ENCODE measurements at regions not wholly inside any gene's neighbourhood (a gene's known extent, or its start where the extent isn't known, plus 50 kb on each side); places are given as distances from the start of the nearest gene placed in this dataset.
A peak's percentile ranks its signal among the peaks of the same experiment; 100 is the strongest.
"Not testable (repeated sequence)": the region's sequence is repeated elsewhere in the genome, so short reads cannot be mapped to it uniquely, and the experiment has no call there.

DNA sequence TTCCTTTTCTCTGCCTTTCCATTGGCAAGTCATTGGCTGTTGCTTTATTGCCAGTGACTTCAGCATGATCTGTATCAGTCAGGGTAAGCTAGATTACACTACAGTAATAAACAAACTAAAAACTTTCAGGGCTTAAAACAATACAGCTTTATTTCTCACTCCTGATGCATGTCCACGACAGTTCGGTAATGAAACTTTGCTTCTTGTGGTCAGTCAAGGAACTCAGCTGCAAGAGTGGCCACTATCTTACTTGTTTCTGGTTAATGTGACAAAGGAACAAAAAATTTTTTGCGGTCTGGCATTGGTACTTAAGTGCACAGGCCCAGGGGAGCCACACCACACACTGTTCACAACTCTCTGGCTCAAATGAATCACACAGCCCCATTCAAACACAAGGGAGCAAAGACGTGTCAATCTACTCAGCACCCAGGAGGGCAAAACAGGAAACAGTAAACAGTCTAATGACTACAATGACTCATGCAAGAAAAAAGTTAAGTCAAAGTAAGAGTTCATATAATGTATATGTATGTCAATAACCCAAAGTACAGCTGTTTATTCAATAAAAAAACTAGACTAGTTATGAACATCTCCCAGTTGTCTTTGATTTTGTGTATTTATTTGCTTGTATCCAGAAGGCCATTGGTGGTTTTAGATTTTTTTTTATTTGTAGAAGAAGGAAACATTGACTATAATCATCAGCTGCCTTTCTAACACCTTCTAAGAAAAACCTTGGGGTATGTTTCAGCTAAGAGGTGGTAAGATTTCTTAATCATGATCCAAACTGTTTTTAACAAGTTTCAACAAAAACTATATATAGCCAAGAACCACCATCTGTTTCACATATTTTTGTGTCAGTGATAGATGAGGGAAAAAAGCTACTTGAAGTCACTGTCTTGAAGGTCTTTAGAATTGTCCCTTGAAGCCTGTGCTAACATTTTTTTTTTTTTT lies 134.4 kb upstream of the FAM3C start:
- peak in 1 of 2 donors; percentile 20 for DNase-seq (ENCODE audit: low read depth in 1 of 2, low spot score in 1 of 2)

DNA sequence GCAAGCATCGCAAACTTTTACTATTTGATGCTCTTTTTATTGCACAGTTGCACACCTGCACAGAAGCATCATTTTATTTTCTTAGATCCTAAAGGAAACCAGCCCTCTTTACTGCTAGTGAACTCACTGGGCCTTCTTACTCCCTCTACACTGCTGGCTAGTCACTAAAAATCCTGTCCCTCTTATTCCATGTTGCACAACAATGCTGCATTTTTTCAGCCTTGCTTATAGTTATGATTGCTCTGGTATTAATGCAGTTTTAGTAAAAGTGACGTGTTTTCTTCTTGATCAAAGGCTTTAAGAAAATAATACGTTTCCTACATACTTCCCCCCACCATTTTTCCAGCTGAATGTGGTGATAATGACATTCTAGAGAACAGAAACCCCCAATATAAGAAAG lies 132.9 kb upstream of the FAM3C start:
- DNase-seq (ENCODE audit: low read depth in 1 of 2, low spot score in 1 of 2) = no peak

DNA sequence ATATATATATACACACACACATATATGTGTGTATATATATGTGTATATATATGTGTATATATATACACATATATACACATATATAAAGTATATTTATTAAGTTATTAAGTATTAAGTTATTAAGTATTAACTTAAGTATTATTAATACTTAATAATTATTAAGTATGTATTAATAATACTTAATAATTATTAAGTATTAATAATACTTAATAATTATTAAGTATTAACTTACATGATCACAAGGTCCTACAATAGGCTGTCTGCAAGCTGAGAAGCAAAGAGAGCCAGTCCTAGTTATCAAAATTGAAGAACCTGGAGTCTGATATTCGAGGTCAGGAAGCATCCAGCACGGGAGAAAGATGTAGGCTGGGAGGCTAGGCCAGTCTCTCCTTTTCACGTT lies 130.1 kb upstream of the FAM3C start:
- DNase-seq (ENCODE audit: low read depth in 1 of 2, low spot score in 1 of 2) = not testable (repeated sequence)

DNA sequence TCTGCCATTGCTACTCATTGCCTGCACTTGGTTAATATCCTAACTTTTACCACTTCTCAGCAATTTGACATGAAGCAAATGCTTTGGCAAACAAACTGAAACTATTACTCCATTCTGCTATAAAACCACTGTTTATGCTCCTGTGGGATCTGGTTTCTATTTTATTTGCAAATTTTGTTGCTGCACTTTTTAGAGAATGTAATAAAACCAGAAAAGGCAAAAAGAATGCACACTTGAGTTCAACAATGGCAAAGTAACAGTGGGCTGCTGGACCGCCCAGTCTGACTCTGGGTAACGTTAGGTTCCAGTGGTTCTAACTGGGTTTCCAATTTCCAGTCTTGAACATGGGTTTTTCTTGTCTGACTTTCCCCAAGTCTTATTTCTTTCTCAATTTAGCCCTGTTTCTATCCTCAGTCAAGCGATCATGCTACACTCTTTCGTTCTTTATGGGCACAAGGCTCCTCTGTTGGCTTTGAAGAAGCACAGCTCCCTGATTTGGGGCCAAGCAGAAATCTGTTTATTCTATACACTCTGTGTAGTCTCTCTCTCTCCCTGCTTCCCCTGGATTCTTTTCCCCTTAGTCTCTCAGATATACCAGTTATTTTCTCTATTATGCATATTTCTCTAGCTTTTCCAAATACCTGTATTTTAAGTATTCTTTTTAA lies 129.2 kb upstream of the FAM3C start:
- DNase-seq (ENCODE audit: low read depth in 1 of 2, low spot score in 1 of 2) = no peak

DNA sequence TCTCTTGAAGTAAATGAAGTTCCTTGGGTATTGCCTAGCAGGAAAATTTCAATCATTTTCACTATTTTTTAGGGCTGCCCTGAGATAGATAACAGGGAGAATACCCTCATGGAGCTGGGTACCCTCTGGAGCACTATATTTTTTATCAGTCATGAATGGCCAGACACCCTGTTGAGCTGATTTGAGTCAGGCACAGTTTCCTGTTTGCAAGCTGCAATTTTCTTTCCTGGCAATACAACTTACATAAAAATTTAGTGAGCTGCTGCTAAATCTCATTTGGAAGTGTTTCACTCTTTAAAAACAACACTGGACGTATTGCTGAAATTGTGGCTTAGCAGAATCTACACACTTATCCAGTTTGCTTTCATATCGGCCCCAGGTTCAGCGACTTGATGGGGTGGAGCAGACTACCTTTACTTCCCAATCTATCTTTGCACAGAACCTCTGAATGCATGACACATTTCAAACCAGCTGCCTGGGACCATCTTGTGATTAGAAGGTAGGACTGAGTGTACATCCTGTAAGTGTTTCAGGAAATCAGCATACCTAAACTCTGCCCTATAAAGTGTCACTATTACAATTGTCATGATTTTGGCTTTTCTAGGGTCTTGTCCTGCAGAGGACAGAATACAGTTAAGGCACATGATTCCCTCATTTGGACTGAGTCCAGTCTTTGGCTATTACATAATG lies 125.7 kb upstream of the FAM3C start:
- DNase-seq (ENCODE audit: low read depth in 1 of 2, low spot score in 1 of 2) = no peak

DNA sequence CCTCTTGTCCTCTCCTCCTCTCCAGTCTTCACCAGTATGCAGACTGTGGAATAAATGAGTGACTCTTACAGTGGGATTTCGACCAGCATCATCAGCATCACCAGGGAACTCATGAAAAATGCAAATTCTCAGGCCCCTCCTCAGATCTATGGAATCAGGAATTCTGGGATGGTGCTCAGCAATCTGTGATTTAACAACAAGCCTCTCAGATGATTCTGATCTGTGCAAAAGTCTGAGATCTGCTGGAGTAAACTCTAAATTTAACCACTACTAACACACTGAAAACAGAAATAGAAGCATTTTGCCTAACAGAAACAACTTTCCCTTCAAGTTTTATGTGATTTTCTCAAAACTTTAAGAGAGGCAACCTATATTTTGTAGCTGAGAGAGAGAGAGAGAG lies 124.8 kb upstream of the FAM3C start:
- no peak for DNase-seq (ENCODE audit: low read depth in 1 of 2, low spot score in 1 of 2)

DNA sequence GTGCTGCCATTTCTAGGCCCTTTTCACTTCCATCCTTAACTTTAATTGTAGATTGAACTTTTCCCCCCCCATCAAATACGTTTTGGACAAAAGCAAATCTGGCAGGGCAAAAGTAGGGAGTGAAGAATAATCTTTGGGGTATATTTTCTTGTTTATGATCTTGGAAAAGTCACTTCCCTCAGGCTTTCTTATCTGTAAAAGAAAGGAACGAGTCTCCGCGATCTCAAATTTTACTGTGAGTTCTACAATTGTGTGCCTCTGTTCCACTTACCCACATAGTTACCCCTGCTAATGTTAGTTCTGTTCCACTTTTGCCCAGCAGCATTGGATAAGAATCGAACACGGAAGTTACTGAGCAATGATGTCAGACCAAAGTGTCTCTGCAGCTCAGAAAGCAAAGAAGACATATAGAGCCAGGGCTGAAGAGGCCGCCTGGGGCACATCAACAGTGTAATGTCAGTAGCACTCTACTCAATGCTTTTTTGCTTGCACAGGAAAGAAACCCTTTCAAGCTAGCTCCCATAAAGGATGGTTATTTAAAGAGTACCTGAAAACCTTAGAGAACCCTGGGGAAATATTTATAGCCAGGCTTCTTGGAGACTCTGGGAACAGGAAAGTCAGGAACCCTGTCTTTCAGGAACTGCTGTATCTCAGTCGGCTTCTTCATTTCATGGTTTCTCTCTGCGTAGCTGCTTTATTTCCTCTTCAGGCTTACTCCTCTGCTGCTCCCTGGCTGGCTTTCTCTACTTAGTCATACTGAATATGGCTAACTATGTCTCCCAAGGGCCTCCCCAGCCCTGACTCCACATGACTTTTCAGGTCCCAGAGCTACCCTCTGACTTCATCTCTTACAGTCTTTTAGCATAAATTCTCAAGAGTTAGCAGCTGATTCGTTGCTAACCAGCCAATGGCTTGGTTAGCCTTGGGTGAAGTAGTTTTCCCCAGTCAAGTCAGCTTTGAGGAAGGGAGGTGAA lies 123.7 kb upstream of the FAM3C start:
- no peak for DNase-seq (ENCODE audit: low read depth in 1 of 2, low spot score in 1 of 2)

DNA sequence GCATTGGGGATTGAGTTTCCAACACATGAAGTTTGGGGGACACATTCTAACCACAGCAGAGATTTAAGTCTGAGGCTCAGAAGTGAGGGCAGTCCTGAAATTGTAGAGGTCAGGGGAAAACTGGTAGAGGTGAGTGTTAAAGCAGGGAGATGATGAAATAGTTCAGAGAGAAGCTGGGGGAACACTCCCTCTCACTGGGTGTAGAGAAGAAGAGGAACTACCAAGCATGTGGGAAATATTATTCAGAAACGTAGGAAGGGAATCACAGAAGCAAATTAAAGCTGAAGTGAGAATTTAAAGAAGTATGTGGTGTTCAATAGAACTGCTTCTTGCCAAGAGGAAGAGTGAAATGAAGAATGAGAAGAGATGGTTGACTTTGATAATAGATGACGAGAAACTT lies 121.5 kb upstream of the FAM3C start:
- DNase-seq (ENCODE audit: low read depth in 1 of 2, low spot score in 1 of 2) = no peak

DNA sequence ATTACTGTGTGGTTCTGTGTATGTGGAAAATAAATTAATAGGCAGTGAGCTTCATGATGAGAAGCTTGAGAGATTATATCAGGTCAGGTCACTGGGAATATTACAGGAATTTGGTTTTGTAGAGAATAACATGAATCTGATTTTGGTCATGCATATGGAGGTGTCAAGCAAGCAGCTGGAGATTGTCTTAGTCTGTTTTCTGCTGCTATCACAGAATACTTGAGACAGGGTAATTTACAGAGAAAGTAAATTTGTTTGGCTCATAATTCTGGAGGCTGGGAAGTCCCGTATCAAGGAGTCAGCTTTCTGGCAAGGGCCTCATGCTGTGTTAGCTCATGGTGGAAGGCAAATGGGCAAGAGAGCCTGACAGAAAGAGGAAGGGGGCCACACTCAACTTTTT lies 120.7 kb upstream of the FAM3C start:
- no peak for DNase-seq (ENCODE audit: low read depth in 1 of 2, low spot score in 1 of 2)

DNA sequence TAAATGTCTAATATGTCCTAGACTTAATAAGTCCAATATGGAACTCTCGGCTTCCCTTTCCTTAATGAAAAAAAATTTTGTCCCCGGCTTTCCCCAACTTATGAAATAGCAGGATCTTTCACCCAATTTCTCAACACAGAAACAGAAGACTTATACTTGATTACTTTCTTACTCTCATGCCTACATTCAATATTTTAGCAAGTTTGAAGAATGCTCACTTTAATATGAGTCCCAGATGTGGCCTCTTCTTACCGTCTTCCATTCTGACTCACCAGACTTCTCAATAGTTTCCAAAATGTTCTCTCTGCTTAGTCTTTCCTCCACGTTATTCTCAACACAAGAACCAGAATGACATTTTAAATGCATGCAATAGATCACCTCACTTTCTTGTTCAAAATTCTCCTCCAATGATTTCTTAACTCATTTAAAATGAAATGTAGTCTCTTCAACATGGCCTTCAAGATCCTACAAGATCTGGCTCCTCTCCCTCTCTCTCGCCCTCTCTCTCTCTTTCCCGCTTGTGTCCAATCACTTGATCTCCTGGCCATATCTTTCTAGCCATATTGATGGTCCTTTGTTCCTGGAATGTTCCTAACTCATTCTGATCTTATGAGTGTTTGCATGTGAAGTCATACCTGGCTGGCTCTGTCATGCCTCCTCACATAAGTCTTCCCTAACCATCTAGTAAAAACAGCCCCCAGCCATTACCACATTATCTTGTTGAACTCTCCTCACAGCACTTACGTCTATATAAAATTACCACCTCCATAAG lies 119.7 kb upstream of the FAM3C start:
- DNase-seq (ENCODE audit: low read depth in 1 of 2, low spot score in 1 of 2) = no peak

DNA sequence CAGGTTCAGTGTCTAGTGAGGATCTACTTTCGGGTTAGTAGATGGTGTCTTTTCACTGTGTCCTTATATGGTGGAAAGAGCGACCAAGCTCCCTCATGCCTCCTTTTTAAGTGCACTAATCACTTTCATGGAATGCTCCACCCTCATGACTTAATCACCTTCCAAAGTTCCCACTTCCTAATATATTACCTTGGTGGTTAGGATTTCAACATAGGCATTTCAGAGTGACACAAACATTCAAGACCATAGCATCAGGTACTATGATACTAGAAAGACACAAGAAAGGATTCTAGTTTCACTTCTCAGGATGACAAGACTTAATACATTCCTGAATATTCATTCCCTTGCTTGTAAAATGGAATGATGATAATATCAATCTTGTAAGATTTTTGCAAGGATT lies 119.1 kb upstream of the FAM3C start:
- DNase-seq (ENCODE audit: low read depth in 1 of 2, low spot score in 1 of 2) = no peak

DNA sequence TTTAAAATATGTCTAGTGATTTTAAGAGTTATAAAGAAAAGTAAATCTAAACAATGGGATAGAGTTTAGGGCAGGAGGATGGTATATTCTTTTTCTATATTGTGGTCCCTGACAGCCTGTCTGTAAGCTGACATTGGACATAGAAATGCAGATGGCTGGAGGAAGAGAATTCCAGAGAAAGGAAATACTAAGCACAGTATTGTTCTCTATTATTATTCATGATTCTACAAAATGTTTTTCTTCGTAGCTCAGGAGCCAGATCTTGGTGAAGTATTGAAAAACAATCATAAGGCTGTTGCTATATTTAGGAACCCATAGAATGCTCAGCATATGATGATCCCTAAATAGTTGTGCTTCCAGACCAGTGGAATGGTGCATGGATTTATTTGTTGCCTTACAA lies 117.0 kb upstream of the FAM3C start:
- DNase-seq (ENCODE audit: low read depth in 1 of 2, low spot score in 1 of 2) = no peak

DNA sequence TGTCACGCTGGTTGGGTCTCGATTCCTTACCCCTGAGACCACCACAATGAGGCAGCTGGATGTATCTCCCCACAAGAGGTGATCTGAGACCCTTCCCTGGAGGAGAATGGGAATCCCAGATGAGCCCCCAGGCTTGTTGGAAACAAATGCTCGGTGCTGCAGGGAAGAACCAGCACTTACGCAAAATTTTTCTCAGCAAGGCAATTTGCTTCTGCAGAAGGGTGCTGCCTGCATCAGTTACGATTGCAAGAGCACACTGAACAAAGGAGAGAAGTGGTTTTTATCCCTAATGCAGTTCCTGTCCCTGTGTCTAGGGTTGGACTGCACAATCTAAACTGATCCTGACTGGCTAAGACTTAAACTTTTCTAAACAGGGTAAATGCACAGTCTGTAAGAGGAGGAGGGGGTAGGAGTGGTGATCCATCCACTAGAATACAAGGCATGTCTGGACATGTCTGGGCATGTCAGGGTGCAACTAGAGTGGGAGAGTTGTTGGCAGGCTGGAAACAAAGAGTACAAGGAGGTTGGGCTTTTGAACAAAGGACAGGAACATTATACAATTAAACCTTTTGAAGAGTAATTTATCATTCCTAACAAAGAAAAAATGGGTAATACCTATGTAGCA lies 114.9 kb upstream of the FAM3C start:
- no peak for DNase-seq (ENCODE audit: low read depth in 1 of 2, low spot score in 1 of 2)

DNA sequence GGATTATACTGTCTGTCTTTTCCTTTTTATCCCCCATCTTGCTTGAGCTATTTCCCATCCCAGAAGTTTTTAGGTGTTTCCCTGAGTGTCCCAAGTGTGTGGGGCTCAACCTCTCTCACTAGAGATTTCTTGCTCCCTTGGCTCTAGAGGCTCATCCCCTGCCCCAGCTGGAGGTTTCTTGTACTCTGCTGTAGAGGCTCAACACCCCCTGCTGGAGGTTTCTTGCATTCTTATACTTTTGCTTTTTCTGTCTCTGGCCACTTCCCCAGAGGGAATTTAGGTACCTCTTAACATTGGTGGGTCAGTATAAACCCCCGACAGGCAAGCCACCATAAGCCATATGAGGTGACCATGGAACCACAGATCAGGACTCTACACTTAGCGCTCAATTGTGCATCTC lies 114.2 kb upstream of the FAM3C start:
- no peak for DNase-seq (ENCODE audit: low read depth in 1 of 2, low spot score in 1 of 2)

DNA sequence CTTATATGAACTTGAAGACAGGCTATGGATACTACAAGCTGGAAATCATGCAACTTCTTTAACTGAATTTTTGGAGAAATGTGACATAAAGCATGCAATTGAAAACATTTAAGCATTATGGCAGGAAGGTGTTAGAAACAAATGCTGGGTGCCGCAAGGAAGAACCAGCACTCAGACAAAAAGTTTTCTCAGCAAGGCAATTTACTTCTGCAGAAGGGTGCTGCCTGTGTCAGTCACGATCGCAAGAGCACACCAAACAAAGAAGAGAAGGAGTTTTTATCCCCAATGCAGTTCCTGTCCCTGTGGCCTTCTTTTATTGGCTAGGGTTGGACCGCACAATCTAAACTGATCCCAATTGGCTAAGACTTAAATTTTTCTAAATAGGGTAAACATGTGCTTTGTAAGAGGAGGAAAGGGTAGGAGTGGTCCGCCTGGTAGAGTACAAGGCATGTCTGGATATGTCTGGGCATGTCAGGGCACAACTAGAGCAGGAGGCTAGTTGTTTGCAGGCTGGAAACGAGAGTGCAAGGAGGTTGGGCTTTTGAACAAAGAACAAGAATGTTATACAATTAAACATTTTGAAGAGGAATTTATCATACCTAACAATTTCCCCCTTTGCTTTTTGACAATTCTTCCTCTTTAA lies 109.6 kb upstream of the FAM3C start:
- no peak for DNase-seq (ENCODE audit: low read depth in 1 of 2, low spot score in 1 of 2)

DNA sequence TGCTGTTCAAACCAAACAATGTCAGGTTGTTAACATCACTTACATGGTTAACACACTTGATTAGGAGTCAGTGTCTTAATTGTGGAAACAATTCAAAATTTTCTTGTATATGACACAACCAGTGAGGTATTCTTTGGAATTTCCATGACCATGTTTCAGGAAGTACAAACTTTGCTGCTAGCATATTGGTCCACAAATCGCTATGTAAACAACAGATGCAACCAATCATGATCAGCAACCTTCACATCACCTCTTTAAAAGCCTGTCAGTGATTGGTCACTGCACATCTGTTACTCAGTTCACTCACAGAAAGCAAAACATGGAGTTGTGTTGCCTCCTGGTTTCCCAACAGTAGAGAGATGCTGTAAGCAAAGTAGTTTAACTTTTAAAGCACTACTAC lies 108.9 kb upstream of the FAM3C start:
- DNase-seq (ENCODE audit: low read depth in 1 of 2, low spot score in 1 of 2) = no peak

DNA sequence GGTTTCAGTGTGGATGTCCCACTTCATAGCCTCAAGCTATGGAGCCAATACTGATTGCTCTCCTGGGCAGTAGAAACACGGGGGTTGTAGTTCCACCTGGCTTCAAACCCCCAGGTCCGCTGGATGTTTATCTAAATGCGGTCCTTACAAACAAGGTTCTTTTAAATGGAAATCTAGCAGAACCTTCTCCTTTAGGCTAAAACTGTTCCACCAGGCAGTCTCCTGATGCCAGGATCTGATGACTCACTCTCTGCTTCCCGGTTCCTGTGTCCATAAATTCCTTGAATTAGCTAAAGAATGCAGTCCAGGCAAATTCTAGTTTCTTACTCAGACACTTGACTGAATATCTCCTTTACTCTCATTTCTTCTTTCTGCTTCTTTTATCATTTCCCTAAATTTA lies 108.4 kb upstream of the FAM3C start:
- DNase-seq (ENCODE audit: low read depth in 1 of 2, low spot score in 1 of 2) = no peak

DNA sequence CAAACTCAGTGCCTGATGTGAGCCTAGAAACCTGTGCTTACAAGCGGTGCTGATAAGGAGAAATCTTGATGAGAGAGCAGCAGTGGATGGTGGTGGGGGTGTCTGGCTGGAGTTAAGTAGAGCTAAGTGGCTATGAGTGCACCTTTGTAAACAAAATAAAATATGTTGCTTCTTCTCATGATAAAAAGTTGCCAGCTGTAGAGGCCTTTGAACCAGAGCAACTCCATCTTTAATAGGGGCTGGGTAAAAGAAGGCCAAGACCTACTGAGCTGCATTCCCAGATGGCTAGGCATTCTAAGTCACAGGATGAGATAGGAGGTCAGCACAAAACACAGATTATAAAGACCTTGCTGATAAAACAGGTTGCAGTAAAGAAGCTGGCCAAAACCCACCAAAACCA lies 107.6 kb upstream of the FAM3C start:
- DNase-seq (ENCODE audit: low read depth in 1 of 2, low spot score in 1 of 2) = no peak

DNA sequence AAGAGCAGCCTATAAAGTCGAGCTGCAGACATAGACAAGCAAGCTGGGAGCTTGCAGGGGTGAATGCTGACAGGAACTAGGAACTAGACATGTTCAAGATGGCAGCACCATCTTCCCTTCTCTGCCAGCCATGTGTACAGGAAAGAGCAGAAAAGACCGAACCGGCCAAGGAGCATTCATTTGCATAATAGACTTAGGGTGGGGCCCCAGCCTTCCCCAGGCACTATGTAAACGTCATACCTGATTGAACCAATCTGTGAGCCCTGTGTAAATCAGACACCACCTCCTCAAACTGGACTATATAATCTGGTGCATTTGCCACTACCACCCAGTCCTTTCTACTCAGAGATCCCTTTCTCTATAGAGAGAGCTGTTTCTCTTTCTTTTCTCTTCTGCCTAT lies 106.9 kb upstream of the FAM3C start:
- DNase-seq (ENCODE audit: low read depth in 1 of 2, low spot score in 1 of 2) = no peak
